Gastrocnemius medialis (tissue), 4 donors: ENCODE measurements at regions not wholly inside any gene's neighbourhood (a gene's known extent, or its start where the extent isn't known, plus 50 kb on each side); places are given as distances from the start of the nearest gene placed in this dataset.

Source experiments
- POLR2A ChIP-seq, 2 donors: fragments of 450-650 bp; IDR thresholded peaks; one replicate each; pipeline ENCODE4 v1.6.1; 2017; ENCODE audit warnings: antibody characterized with exemption in 2 of 2, mild to moderate bottlenecking in 2 of 2, moderate library complexity in 2 of 2
- TF ChIP-seq, protein P1 (sequence below), 5 experiments: fragments of 450-650 bp in 3 of 5; fragments of 200-600 bp in 2 of 5; sonication (generic) in 2 of 5; IDR thresholded peaks in 4 of 5; conservative IDR thresholded peaks in 1 of 5; 1 replicate in 4 of 5; 2 replicates in 1 of 5; pipeline ENCODE4 v1.5.1; 2016 to 2019; ENCODE audit warnings: antibody characterized with exemption in 5 of 5, mild to moderate bottlenecking in 3 of 5, moderate library complexity in 3 of 5

DNA sequence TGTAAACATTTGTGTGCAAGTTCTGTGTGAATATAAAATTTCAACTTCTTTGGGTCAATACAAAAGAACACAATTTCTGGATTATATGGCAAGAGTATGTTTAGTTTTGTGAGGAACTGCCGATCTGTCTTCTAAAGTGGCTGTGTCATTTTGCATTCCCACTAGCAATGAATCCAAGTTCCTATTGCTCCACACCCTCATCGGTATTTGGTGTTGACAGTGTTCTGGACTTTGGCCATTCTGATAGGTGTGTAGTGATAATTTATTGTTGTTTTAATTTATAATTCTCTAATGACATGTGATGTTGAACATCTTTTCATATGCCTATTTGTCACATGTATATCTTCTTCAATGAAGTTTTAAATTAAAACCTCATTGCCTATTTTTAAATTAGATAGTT lies 58.2 kb upstream of the TMC3 start:
- TF ChIP-seq, protein P1, sequence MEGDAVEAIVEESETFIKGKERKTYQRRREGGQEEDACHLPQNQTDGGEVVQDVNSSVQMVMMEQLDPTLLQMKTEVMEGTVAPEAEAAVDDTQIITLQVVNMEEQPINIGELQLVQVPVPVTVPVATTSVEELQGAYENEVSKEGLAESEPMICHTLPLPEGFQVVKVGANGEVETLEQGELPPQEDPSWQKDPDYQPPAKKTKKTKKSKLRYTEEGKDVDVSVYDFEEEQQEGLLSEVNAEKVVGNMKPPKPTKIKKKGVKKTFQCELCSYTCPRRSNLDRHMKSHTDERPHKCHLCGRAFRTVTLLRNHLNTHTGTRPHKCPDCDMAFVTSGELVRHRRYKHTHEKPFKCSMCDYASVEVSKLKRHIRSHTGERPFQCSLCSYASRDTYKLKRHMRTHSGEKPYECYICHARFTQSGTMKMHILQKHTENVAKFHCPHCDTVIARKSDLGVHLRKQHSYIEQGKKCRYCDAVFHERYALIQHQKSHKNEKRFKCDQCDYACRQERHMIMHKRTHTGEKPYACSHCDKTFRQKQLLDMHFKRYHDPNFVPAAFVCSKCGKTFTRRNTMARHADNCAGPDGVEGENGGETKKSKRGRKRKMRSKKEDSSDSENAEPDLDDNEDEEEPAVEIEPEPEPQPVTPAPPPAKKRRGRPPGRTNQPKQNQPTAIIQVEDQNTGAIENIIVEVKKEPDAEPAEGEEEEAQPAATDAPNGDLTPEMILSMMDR (IDR thresholded peaks at IDR 0.05 in 4 of 5, conservative IDR thresholded peaks at IDR 0.05 in 1 of 5): no peak
- no peak for TF ChIP-seq POLR2A (IDR thresholded peaks at IDR 0.05)
